ENCODE measurements at regions not wholly inside any gene's neighbourhood (a gene's known extent, or its start where the extent isn't known, plus 50 kb on each side); places are given as distances from the start of the nearest gene placed in this dataset.

- DNase-seq (ENCODE audit: low spot score), result no peak
Measured at GRCh38 chr11:76298255-76298654, 82.7 kb downstream of the THAP12 start.

GRCh38 chr11:76296731-76297542, 84.0 kb downstream of the THAP12 start:
- no peak for DNase-seq (ENCODE audit: low spot score)

GRCh38 chr11:76293189-76293631, 86.9 kb upstream of the WNT11 start:
- DNase-seq (ENCODE audit: low spot score), result no peak

GRCh38 chr11:76292583-76293188, 86.4 kb upstream of the WNT11 start:
- no peak for DNase-seq (ENCODE audit: low spot score)

- no peak for DNase-seq (ENCODE audit: low spot score)
Measured at GRCh38 chr11:76291576-76292526, 85.5 kb upstream of the WNT11 start.

- DNase-seq (ENCODE audit: low spot score), result no peak
Measured at GRCh38 chr11:76288166-76288980, 82.1 kb upstream of the WNT11 start.

GRCh38 chr11:76287227-76287626, 80.9 kb upstream of the WNT11 start:
- DNase-seq (ENCODE audit: low spot score), result no peak

- DNase-seq (ENCODE audit: low spot score), result no peak
Measured at GRCh38 chr11:76285397-76286104, 79.2 kb upstream of the WNT11 start.

- DNase-seq (ENCODE audit: low spot score), result no peak
Measured at GRCh38 chr11:76284161-76284560, 77.9 kb upstream of the WNT11 start.

GRCh38 chr11:76282811-76283595, 76.7 kb upstream of the WNT11 start:
- no peak for DNase-seq (ENCODE audit: low spot score)

GRCh38 chr11:76282172-76282571, 75.9 kb upstream of the WNT11 start:
- no peak for DNase-seq (ENCODE audit: low spot score)

GRCh38 chr11:76281558-76281906, 75.2 kb upstream of the WNT11 start:
- no peak for DNase-seq (ENCODE audit: low spot score)

GRCh38 chr11:76280882-76281557, 74.7 kb upstream of the WNT11 start:
- DNase-seq (ENCODE audit: low spot score), result no peak

GRCh38 chr11:76280151-76280881, 74.0 kb upstream of the WNT11 start:
- no peak for DNase-seq (ENCODE audit: low spot score)

- DNase-seq (ENCODE audit: low spot score), result no peak
Measured at GRCh38 chr11:76279646-76280045, 73.3 kb upstream of the WNT11 start.

GRCh38 chr11:76279038-76279437, 72.7 kb upstream of the WNT11 start:
- DNase-seq (ENCODE audit: low spot score), result no peak

GRCh38 chr11:76278526-76278925, 72.2 kb upstream of the WNT11 start:
- DNase-seq (ENCODE audit: low spot score), result no peak

- no peak for DNase-seq (ENCODE audit: low spot score)
Measured at GRCh38 chr11:76277298-76278175, 71.2 kb upstream of the WNT11 start.
